Esophagus squamous epithelium (tissue), 4 donors: ENCODE measurements at regions not wholly inside any gene's neighbourhood (a gene's known extent, or its start where the extent isn't known, plus 50 kb on each side); places are given as distances from the start of the nearest gene placed in this dataset.

ENCODE experiments used
- CTCF ChIP-seq, 6 experiments: fragments of 450-650 bp in 4 of 6; fragments of 200-600 bp in 2 of 6; sonication (generic) in 2 of 6; IDR thresholded peaks; one replicate each; pipeline ENCODE4 v1.5.1; 2016 to 2019; ENCODE audit warnings: antibody characterized with exemption in 6 of 6, mild to moderate bottlenecking in 4 of 6, moderate library complexity in 4 of 6
- POLR2A ChIP-seq, 4 donors: fragments of 450-650 bp; IDR thresholded peaks; one replicate each; pipeline ENCODE4 v1.6.1; 2017; ENCODE audit warnings: antibody characterized with exemption in 4 of 4, mild to moderate bottlenecking in 4 of 4, moderate library complexity in 3 of 4

- TF ChIP-seq CTCF (IDR thresholded peaks at IDR 0.05) (no peak), POLR2A (IDR thresholded peaks at IDR 0.05) (no peak)
Measured at GRCh38 chr3:89806166-89806565, 698.7 kb downstream of the EPHA3 start.
